ENCODE measurements at regions not wholly inside any gene's neighbourhood (a gene's known extent, or its start where the extent isn't known, plus 50 kb on each side); places are given as distances from the start of the nearest gene placed in this dataset.
"Not testable (repeated sequence)": the region's sequence is repeated elsewhere in the genome, so short reads cannot be mapped to it uniquely, and the experiment has no call there.

DNA sequence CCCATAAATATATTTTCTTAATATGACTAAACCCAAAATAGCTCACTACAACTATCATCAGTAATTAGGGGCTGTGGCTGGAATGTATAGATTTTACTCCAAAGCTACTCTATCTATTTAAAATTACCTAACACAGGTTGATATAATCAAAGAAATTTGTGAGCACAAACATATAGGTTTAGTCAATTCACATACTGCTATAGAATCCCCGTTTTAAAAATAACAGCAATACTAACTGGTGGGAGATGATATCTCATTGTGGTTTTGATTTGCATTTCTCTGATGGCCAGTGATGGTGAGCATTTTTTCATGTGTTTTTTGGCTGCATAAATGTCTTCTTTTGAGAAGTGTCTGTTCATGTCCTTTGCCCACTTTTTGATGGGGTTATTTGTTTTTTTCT, 1434.9 kb upstream of the CELF2 start:
- H3K4me3 Mint-ChIP-seq; H3K36me3 Mint-ChIP-seq; DNase-seq (ENCODE audit: low spot score in 2 of 2); H3K27me3 Mint-ChIP-seq; H3K27ac Mint-ChIP-seq; ATAC-seq (ENCODE audit: low read depth); H3K4me1 Mint-ChIP-seq; H3K9me3 Mint-ChIP-seq: not testable (repeated sequence)

DNA sequence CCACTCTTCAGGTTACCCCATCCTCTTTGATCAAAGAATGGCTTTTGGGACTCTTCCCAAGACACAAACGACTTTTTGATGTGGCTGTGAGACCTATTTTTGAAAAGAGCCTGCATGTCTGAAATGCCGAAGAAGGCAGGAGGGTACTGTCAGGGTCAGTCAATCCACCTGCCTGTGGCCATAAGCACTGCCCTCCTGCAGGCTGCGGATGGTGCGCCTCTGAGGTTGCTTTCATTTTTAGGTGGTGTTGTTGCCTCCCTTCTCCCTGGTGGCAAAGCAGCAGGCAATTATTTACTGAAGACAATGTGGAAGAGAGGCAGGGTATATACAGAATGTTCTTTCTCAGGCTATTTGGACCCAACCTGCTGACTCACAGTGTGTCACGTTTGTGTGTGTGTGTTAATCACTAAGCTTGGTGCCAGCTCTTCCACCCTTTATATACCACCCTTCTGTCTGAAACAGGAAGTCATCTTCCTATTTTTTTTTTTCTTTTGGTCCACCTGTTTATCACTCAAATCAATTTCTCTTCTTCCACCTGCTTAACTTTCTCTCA, 1421.2 kb upstream of the CELF2 start:
- no peak for DNase-seq (ENCODE audit: low spot score in 2 of 2)
- no peak for ATAC-seq (ENCODE audit: low read depth)
- Mint-ChIP-seq H3K27me3 (no peaks in the 10 kb centered on the region), H3K27ac (no peak overlapping the region), H3K4me3 (no peak overlapping the region), H3K36me3 (no peaks in the 10 kb centered on the region), H3K9me3 (peaks cover 2% of the 10 kb centered on the region), H3K4me1 (no peaks in the 10 kb centered on the region)

DNA sequence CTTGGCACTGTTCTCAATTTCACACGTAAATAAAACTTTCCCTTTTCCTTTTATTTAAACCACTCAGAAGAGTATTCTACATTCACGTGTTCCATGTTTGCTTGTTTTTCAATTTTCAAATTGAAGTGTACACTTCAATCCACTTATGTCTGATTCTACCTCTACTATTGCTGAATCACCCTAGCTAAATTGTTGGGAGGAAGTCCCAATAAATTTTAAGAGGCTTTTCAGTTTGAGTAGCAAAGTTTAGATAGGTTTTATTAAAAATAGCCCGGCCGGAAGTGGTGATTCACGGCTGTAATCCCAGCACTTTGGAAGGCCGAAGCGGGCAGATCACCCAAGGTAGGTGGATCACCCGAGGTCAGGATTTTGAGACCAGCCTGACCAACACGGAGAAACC, 1414.7 kb upstream of the CELF2 start:
- Mint-ChIP-seq H3K4me1 (no peaks in the 10 kb centered on the region), H3K36me3 (no peaks in the 10 kb centered on the region)

DNA sequence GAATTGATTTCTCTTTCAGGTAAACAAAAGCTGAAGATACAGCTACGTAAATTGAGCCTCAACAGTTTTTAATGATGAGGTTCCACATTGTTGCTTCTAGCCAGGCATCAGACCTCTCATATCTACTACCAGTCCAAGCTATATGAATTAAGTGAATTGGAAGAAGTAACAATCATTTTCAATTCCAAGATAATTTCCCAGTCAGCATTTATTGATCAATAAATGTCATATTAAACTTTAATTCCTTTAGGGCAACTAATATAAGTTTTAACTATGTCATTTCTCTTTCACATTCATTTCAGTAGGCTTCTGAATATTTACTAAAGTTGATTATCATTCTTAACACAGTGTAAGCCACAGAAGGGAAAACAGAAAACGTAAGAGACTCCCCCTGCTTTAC, 1413.7 kb upstream of the CELF2 start:
- H3K9me3 Mint-ChIP-seq, result peaks cover 1% of the 10 kb centered on the region
- no peaks in the 10 kb centered on the region for H3K4me1 Mint-ChIP-seq
- no peak overlapping the region for H3K27ac Mint-ChIP-seq
- no peaks in the 10 kb centered on the region for H3K27me3 Mint-ChIP-seq
- no peaks in the 10 kb centered on the region for H3K36me3 Mint-ChIP-seq
- ATAC-seq (ENCODE audit: low read depth) (no peak), DNase-seq (ENCODE audit: low spot score in 2 of 2) (no peak)
- no peak overlapping the region for H3K4me3 Mint-ChIP-seq

More for the DNA sequence above, 1414.7 kb upstream of the CELF2 start:
- Mint-ChIP-seq H3K27ac (no peak overlapping the region), H3K27me3 (no peaks in the 10 kb centered on the region), H3K4me3 (no peak overlapping the region), H3K9me3 (peaks cover 1% of the 10 kb centered on the region)
- ATAC-seq (ENCODE audit: low read depth), result no peak
- DNase-seq (ENCODE audit: low spot score in 2 of 2), result no peak

DNA sequence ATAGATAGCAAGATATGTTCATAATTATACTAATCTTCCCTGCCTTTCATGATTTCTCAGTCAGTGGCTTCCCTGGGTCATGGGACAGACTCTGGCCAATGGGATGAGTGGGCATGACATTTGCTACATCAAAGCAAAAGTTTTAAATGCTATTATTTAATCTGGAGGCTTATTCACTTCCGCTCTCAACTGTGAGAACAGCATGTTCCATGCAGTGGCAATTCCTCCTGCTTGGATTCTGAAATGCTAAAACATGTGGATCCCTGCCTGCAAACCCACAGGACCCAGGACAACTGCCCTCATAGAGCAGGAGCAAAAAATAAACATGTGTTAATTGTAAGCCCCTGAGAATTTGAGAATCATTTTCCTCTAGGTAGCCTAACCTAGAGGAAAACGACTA, 1412.4 kb upstream of the CELF2 start:
- Mint-ChIP-seq H3K4me3 (no peak overlapping the region), H3K27ac (no peak overlapping the region), H3K36me3 (no peaks in the 10 kb centered on the region), H3K9me3 (peaks cover 1% of the 10 kb centered on the region), H3K4me1 (no peaks in the 10 kb centered on the region), H3K27me3 (no peaks in the 10 kb centered on the region)
- DNase-seq (ENCODE audit: low spot score in 2 of 2) (no peak), ATAC-seq (ENCODE audit: low read depth) (no peak)

DNA sequence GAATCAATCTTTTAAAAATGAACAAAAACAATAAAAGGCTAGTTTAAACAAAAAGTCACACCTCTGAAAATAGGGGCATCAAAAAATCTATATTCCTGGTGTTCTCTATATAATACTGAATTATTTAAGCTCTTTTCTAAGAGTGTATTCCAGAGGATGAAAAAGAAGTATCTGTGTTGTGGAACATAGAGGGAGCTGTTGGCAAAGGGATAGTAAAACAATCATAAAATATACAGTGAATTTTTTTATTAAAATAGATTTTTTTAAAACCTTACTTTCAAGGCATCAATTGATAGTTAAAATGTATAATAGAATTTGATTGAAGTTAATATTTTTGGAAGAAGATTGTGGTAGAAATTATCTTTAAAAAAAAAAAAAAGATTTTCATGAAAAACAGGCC, 1409.1 kb upstream of the CELF2 start:
- ATAC-seq (ENCODE audit: low read depth) (no peak), DNase-seq (ENCODE audit: low spot score in 2 of 2) (no peak)
- Mint-ChIP-seq H3K4me3 (no peak overlapping the region), H3K4me1 (peaks cover 3% of the 10 kb centered on the region), H3K27me3 (no peaks in the 10 kb centered on the region), H3K36me3 (no peaks in the 10 kb centered on the region), H3K27ac (no peak overlapping the region), H3K9me3 (peaks cover 3% of the 10 kb centered on the region)

DNA sequence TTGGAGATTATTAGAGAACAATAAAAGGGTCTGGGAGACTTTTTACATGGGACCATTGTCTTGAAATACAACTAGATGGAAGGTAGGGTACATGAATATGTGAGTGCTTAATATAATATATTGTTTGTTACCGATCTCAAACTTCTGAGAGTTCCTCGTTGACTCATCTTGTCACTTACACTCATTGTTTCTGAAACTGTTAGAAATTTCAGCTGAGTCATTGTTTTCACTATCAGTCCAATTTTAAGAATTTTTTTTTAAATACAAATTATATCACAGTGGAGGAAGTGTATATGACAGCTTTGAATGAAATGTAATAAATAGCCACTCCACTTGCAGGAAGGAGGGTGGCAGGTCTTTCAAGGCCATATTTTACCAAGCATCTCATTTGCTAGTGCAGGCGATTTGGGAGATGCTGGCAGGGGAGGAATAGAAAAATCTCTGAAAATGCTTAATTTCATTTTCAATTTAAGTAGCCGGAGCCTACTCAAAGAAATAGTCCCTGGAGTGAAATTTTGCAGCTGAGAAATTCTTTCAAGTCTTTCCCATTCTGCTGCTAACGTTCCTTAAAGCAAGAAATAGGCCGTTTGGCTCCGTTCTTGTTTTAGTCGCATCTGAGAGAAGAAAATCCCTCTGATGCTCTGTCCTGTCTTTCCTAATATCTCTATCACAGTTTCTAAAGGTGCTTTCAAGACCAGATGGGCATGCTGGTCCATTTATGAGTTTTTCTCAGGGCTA, 1404.2 kb upstream of the CELF2 start:
- H3K9me3 Mint-ChIP-seq, result peaks cover 3% of the 10 kb centered on the region
- H3K27ac Mint-ChIP-seq, result no peak overlapping the region
- no peaks in the 10 kb centered on the region for H3K36me3 Mint-ChIP-seq
- H3K4me1 Mint-ChIP-seq, result peaks cover 3% of the 10 kb centered on the region
- ATAC-seq (ENCODE audit: low read depth), result no peak
- no peak overlapping the region for H3K4me3 Mint-ChIP-seq
- no peak for DNase-seq (ENCODE audit: low spot score in 2 of 2)
- no peaks in the 10 kb centered on the region for H3K27me3 Mint-ChIP-seq

DNA sequence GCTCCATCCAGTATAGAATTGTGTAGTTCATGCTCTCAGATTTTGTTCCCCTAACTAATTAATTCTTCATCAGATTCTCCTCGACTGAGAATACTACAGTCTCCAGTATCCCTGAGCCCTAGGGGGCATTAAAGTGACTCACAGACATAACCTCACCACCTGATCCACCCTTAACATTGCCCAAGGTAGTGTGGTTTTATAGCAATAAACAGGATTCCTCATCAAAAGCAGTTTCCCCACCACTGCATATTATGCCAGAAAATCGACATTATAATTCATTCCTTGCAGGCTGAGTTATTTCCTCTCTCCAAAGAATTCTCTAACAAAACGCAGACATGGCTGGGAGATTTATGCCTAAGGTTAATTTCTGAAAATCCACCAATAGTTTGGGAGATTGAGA, 1402.5 kb upstream of the CELF2 start:
- Mint-ChIP-seq H3K27ac (no peak overlapping the region), H3K27me3 (no peaks in the 10 kb centered on the region), H3K4me1 (peaks cover 3% of the 10 kb centered on the region), H3K4me3 (no peak overlapping the region), H3K9me3 (peaks cover 7% of the 10 kb centered on the region), H3K36me3 (no peaks in the 10 kb centered on the region)
- DNase-seq (ENCODE audit: low spot score in 2 of 2), result no peak
- no peak for ATAC-seq (ENCODE audit: low read depth)

DNA sequence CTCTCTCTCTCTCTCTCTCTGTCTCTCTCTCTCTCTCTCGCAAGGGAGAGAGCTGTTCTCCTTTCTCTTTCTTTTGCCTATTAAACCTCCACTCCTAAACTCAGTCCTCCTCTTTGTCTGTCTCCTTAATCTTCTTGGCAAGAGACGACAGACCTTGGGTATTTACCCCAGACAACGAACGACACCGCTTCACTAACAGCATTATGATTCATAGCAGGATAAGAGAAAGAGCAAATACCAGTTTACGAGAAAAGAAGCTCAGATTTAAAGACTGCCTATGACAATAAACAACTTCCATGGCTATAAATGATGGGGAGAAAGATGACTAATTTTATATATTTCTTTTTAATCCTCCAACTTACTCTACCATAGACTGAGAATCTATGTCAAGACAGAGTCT, 1396.5 kb upstream of the CELF2 start:
- Mint-ChIP-seq H3K27ac (no peak overlapping the region), H3K4me1 (no peaks in the 10 kb centered on the region), H3K36me3 (no peaks in the 10 kb centered on the region), H3K9me3 (peaks cover 7% of the 10 kb centered on the region), H3K4me3 (no peak overlapping the region), H3K27me3 (no peaks in the 10 kb centered on the region)
- ATAC-seq (ENCODE audit: low read depth) (no peak), DNase-seq (ENCODE audit: low spot score in 2 of 2) (no peak)

DNA sequence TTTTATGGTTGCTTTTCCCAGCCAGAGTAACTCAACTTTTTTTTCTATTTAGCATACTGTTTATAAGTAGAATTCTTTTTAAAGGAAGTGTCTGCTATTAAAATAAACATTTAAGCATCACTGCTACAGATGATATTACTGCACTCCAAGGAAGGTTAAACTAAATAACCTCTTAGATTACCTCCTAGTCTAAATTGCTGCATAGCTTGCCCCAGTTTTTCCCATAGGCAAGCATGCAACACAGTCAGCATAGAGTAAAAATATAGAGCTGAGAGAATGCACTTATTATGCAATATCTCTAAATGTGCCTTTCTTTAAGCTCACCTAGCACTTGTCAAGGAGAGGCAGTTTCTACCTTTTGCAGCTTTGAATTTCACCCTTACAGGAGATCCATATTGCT, 1392.4 kb upstream of the CELF2 start:
- Mint-ChIP-seq H3K27ac (no peak overlapping the region), H3K4me3 (no peak overlapping the region), H3K4me1 (no peaks in the 10 kb centered on the region), H3K27me3 (no peaks in the 10 kb centered on the region), H3K36me3 (no peaks in the 10 kb centered on the region), H3K9me3 (peaks cover 3% of the 10 kb centered on the region)
- ATAC-seq (ENCODE audit: low read depth) (no peak), DNase-seq (ENCODE audit: low spot score in 2 of 2) (no peak)

DNA sequence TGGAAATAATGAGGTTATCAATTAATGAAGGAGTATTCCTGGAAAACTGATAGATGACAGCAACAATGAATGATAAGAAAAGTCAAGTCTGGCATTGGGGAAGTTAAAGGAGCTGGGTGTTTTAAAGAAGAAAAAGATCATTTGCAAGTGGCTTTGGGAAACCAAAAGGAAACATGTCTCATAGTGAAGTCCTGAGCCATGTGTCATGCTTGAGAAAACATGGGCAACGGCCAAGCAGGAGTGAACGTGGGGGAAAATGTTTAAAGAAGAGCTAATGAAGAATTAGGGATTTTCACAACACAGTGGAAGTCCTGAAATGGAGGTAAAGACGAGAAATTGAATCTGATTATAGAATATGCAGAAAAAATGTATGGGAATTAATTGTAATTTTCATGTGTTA, 1383.2 kb upstream of the CELF2 start:
- DNase-seq (ENCODE audit: low spot score in 2 of 2) (no peak), ATAC-seq (ENCODE audit: low read depth) (no peak)
- no peak overlapping the region for H3K27ac Mint-ChIP-seq
- H3K9me3 Mint-ChIP-seq, result peaks cover 5% of the 10 kb centered on the region
- no peaks in the 10 kb centered on the region for H3K36me3 Mint-ChIP-seq
- H3K27me3 Mint-ChIP-seq, result no peaks in the 10 kb centered on the region
- no peak overlapping the region for H3K4me3 Mint-ChIP-seq
- no peaks in the 10 kb centered on the region for H3K4me1 Mint-ChIP-seq

DNA sequence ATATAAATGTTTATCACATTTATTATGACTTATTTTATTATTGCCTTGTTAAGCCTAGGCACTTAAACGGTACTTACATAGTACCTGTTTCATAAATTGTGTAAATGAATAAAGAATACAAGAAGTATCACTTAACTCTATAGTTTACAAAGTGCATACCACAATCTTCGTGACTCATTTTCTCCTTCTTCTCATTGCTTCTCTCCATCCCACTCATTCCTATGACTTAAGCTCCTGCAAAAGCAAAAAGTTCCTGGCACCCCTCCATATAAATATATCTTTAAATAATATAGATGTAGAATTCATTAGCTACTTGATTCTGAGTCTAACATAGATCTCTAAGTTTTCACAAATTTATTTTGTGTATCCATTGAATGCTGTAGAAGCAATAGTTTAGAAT, 1382.0 kb upstream of the CELF2 start:
- H3K4me1 Mint-ChIP-seq, result no peaks in the 10 kb centered on the region
- H3K4me3 Mint-ChIP-seq, result no peak overlapping the region
- H3K36me3 Mint-ChIP-seq, result no peaks in the 10 kb centered on the region
- no peaks in the 10 kb centered on the region for H3K27me3 Mint-ChIP-seq
- ATAC-seq (ENCODE audit: low read depth) (no peak), DNase-seq (ENCODE audit: low spot score in 2 of 2) (no peak)
- no peak overlapping the region for H3K27ac Mint-ChIP-seq
- peaks cover 5% of the 10 kb centered on the region for H3K9me3 Mint-ChIP-seq

DNA sequence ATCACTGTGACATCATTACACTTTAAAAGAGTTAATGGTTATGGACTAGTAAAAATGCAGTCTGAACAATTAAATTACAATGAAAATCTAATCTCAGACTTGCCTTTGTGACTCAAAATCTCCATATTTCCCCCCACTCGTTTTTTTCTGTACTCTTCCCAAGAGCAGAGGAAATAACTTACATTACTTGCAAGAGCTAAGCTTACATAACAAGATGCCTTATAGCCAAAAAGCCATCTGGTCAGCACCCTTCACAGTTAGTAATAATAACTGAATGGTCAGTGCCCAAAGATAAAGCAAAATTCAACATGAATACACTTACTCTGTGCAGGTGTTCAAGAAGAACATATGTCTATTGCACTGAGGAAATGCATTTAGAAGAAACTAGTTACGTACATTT, 1381.5 kb upstream of the CELF2 start:
- Mint-ChIP-seq H3K36me3 (no peaks in the 10 kb centered on the region), H3K27me3 (no peaks in the 10 kb centered on the region)

DNA sequence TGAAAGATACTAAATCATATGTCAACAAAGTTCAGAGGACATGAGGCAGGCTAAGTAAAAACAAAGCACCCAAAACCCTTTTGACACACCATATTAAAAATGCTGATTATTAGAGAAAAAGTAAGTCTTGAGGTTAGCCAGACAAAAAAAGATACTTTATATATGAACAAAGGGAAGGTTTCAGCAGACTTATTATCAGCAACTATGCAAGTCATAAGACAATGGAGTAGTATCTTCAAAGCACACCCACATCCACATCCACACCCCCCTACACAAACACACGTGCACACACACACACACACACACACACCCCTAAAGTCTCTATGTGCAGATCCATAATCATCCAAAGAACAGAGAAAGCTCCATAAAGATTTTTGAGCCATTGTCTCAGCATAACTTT, 1373.9 kb upstream of the CELF2 start:
- Mint-ChIP-seq H3K4me3 (no peak overlapping the region), H3K27me3 (no peaks in the 10 kb centered on the region), H3K9me3 (peaks cover 9% of the 10 kb centered on the region), H3K4me1 (no peaks in the 10 kb centered on the region), H3K27ac (no peak overlapping the region), H3K36me3 (no peaks in the 10 kb centered on the region)
- ATAC-seq (ENCODE audit: low read depth) (no peak), DNase-seq (ENCODE audit: low spot score in 2 of 2) (no peak)

More for the DNA sequence above, 1381.5 kb upstream of the CELF2 start:
- ATAC-seq (ENCODE audit: low read depth), result no peak
- DNase-seq (ENCODE audit: low spot score in 2 of 2), result no peak
- Mint-ChIP-seq H3K4me3 (no peak overlapping the region), H3K27ac (no peak overlapping the region), H3K9me3 (peaks cover 4% of the 10 kb centered on the region), H3K4me1 (no peaks in the 10 kb centered on the region)

DNA sequence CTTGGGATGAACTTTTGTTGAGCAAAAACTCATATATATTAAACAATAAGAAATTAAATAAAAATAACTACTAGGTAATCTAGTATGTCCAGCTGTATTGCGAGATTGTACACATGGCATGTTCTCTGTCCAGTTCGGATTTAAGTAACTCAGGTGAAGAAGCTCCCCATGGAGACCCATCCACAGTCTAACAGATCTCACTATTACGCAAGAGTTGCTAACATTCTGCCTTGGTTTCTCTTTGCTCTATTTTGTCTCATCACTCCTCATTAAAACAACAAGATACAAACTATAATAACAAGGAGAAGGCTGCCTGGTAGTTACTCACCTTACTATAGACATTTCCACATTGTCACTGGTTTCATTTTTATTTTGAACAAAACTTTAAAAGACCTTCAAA, 1372.3 kb upstream of the CELF2 start:
- ATAC-seq (ENCODE audit: low read depth), result no peak
- H3K9me3 Mint-ChIP-seq, result peaks cover 9% of the 10 kb centered on the region
- H3K27me3 Mint-ChIP-seq, result no peaks in the 10 kb centered on the region
- no peak for DNase-seq (ENCODE audit: low spot score in 2 of 2)
- no peaks in the 10 kb centered on the region for H3K4me1 Mint-ChIP-seq
- no peak overlapping the region for H3K27ac Mint-ChIP-seq
- H3K36me3 Mint-ChIP-seq, result no peaks in the 10 kb centered on the region
- H3K4me3 Mint-ChIP-seq, result no peak overlapping the region

Measured in memory B cell (primary cell).